H1 (cell line): ENCODE measurements at regions not wholly inside any gene's neighbourhood (a gene's known extent, or its start where the extent isn't known, plus 50 kb on each side); places are given as distances from the start of the nearest gene placed in this dataset.

Experiments
- BCL11A ChIP-seq, 2 experiments: IDR thresholded peaks; one replicate each; pipeline ENCODE4 v1.6.1; 2011; ENCODE audit warnings: low read depth in 2 of 2, low read length in 2 of 2, mild to moderate bottlenecking in 2 of 2
- CHD7 ChIP-seq: fragments of 300-600 bp; sonication (generic); IDR thresholded peaks from 2 replicates; pipeline ENCODE4 v1.7.1; 2012; ENCODE audit warnings: low read length, moderate library complexity, mild to moderate bottlenecking, inconsistent platforms; ENCODE audit not compliant: insufficient replicate concordance
- CTCF ChIP-seq, 3 experiments: IDR thresholded peaks; 1 replicate in 2 of 3; 2 replicates in 1 of 3; pipeline versions ENCODE4 v1.5.1 to v1.6.1; 2011; ENCODE audit warnings: low read length in 3 of 3, mild to moderate bottlenecking in 3 of 3, inconsistent platforms in 2 of 3, low read depth in 1 of 3, moderate library complexity in 1 of 3; ENCODE audit not compliant: insufficient read depth in 1 of 3; ENCODE audit errors: control extremely low read depth in 1 of 3
- GTF2F1 ChIP-seq: IDR thresholded peaks from 2 replicates; pipeline ENCODE4 v1.6.1; 2012; ENCODE audit warnings: low read depth, low read length, improper control_type of control experiment, borderline replicate concordance
- JUND ChIP-seq: IDR thresholded peaks from 2 replicates; pipeline ENCODE4 v1.6.1; 2011; ENCODE audit warnings: mild to moderate bottlenecking, improper control_type of control experiment, low read length
- NRF1 ChIP-seq: IDR thresholded peaks from 2 replicates; pipeline ENCODE4 v1.6.1; 2011; ENCODE audit warnings: mild to moderate bottlenecking, low read depth, low read length, improper control_type of control experiment
- POLR2A ChIP-seq, 2 experiments: IDR thresholded peaks; 1 replicate in 1 of 2; 2 replicates in 1 of 2; pipeline ENCODE4 v1.6.1; 2011; ENCODE audit warnings: low read depth in 2 of 2, low read length in 2 of 2, mild to moderate bottlenecking in 2 of 2; ENCODE audit errors: control extremely low read depth in 1 of 2
- RBBP5 ChIP-seq: IDR thresholded peaks from 2 replicates; pipeline ENCODE4 v1.7.1; 2012; ENCODE audit warnings: low read depth, mild to moderate bottlenecking, inconsistent platforms, low read length, moderate library complexity, borderline replicate concordance
- SAP30 ChIP-seq: fragments of 300-600 bp; sonication (generic); IDR thresholded peaks from 2 replicates; pipeline ENCODE4 v1.7.1; 2012; ENCODE audit warnings: low read length, moderate library complexity, mild to moderate bottlenecking, inconsistent platforms; ENCODE audit not compliant: insufficient read depth, insufficient replicate concordance
- TAF1 ChIP-seq: IDR thresholded peaks from 2 replicates; pipeline ENCODE4 v1.6.1; 2011; ENCODE audit warnings: mild to moderate bottlenecking, low read depth, low read length
- YY1 ChIP-seq: IDR thresholded peaks from 2 replicates; pipeline ENCODE4 v1.6.1; 2011; ENCODE audit warnings: low read depth, mild to moderate bottlenecking, low read length
- ZNF274 ChIP-seq: IDR thresholded peaks from 2 replicates; pipeline ENCODE4 v1.7.0; 2012; ENCODE audit warnings: low read length, borderline replicate concordance; ENCODE audit errors: extremely low read depth

- TF ChIP-seq CTCF (IDR thresholded peaks at IDR 0.05; ENCODE audit: control extremely low read depth in 1 of 3, insufficient read depth in 1 of 3, low read depth in 1 of 3, low read length in 3 of 3), result no peak
- no peak for TF ChIP-seq SAP30
- TF ChIP-seq JUND, result no peak
- TF ChIP-seq POLR2A (IDR thresholded peaks at IDR 0.05; ENCODE audit: control extremely low read depth in 1 of 2, low read depth in 2 of 2, low read length in 2 of 2), result no peak
- TF ChIP-seq BCL11A (IDR thresholded peaks at IDR 0.05; ENCODE audit: low read depth in 2 of 2, low read length in 2 of 2), result no peak
- TF ChIP-seq NRF1, result no peak
- TF ChIP-seq RBBP5, result no peak
- TF ChIP-seq TAF1, result no peak
- no peak for TF ChIP-seq CHD7
- no peak for TF ChIP-seq YY1
- TF ChIP-seq ZNF274, result no peak
- TF ChIP-seq GTF2F1, result no peak
Observed at GRCh38 chr2:234328444-234328990, 168.4 kb downstream of the ARL4C start.
